GM18511 (cell line): ENCODE measurements at regions not wholly inside any gene's neighbourhood (a gene's known extent, or its start where the extent isn't known, plus 50 kb on each side); places are given as distances from the start of the nearest gene placed in this dataset.
A peak's percentile ranks its signal among the peaks of the same experiment; 100 is the strongest.

Source experiments
- ATAC-seq: cut with Tn5 transposase; IDR thresholded peaks from one replicate; pipeline ENCODE4 v1.9.1; 2021; ENCODE audit warnings: mild to moderate bottlenecking, moderate library complexity; ENCODE audit not compliant: unreplicated experiment

DNA sequence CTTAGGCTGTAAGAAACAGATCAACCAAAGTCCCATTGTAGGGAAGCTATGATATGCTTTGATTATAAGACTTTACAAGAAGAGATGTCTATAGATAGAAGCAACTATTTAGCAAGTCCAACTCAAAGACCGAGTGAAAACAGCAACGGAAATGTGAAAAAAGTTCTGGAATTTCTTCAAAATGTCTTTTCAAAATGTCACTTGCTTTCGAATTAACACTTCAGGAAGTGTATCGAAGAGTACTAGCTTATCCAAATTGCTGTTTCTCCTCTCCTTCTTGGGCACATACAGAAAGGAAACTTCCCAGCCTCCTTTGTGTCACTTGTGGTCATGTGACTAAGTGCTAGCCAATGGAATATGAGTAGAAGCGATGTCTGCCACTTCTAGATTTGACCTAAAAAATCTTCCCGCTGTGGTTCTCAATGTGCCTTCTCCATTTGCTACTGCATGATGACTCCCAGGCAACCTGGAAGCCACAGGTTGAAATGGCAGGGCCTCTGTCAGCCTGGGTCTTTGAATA, 89.9 kb downstream of the TSEN15 start:
- ATAC-seq: no peak

DNA sequence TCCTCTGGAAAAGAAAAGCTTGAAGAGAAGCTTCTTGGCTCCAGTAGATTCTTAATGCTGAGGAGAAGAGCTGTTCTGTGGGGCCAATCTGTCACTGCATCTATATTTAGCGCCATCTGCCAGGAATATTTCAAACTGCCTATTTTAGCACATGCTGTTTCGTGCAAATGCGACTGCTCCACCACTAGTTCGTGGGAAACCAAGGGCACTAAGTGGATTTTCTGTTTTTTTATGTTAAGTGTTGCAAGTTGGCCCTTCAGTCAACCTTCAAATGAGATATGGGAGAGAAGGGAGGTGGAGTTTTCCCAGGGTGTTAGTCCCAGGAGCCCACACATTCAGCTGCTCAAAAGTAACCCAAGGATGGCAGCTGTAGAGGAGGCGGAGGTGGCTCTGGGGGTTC, 91.9 kb downstream of the TSEN15 start:
- ATAC-seq: no peak

- ATAC-seq: no peak
These were observed 93.6 kb downstream of the TSEN15 start for GRCh38 chr1:184145083-184145482.

- ATAC-seq: no peak
These were observed 94.7 kb downstream of the TSEN15 start for GRCh38 chr1:184146202-184146601.

DNA sequence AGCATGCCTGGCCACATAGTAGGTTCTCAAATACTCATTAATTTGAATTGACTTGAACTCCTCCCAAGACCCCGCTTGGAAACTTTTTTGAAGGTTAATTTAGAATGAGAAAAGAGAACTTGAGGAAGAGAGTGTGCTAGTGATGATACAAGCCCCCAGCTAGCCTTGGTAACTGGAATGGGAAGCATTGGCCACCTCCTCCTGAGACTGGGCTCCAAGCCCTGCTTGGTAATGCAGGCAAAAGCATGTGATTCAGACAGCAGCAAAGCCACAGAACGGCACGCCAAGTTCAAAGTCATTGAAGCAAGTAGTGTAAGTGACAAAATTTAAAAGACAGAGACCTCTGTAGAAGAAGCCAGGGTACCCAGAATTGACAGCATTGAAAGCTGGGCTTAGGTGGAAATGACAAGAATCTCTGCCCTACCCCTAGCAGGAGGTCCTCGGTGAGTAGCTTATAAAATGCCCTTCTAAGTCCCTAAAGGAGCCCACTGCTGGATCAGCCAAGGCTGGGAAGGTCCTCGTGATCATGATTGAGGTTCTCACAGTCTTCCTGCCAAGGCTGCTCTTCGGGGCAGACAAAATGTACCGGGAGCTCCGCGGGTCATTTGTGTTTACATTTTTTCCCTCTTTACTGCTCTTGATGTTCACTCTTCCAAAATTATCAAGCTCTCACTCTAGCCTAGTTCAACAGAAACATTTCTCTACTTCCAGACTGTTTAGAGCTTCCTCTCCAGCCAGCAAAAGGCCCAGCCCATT, 99.4 kb downstream of the TSEN15 start:
- no peak for ATAC-seq

- ATAC-seq: no peak
These were observed 100.9 kb downstream of the TSEN15 start for GRCh38 chr1:184152434-184152898.

GRCh38 chr1:184152974-184153373, 101.4 kb downstream of the TSEN15 start:
- no peak for ATAC-seq

- ATAC-seq: no peak
These were observed 102.2 kb downstream of the TSEN15 start for GRCh38 chr1:184153731-184154130.

DNA sequence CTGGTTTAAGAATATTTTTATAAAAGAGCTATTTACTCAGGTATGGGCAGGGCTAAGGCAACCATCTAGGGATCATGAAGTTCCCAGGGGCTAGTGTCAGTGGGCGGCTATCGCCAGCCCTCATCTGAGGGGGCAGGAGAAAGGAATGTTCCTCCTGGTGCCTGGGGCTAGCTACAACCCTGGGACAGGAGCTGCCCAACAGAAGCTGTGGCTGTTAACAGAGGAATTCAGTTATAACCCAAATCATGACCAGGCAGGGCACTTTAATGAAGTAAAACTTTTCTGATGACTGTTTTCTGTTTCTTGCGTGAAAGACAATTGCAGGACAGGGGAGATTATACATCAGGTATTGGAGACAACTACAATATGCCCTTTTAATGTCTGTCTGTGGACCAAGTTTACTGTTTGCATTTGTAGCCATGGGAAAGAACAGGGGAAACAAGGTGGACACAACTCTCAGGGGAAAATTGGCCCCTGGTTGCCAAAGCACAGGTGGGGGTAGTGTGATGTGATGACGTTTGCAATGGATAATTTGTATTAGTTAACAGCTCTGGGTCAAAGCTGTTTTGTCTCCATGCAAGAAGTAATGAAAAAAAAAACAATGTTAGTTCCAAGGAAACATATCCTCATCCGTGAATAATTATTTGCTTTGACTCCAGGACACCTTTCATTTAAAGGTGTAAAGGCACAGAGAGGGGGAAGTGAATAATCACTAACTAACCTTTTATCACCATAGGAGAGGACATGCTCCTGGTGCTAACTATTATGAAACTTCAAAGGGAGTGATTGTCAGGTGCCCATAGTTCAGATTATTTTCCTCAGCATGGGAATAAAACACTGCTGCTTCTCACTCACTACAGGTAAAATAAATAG, 105.2 kb downstream of the TSEN15 start:
- ATAC-seq: no peak

DNA sequence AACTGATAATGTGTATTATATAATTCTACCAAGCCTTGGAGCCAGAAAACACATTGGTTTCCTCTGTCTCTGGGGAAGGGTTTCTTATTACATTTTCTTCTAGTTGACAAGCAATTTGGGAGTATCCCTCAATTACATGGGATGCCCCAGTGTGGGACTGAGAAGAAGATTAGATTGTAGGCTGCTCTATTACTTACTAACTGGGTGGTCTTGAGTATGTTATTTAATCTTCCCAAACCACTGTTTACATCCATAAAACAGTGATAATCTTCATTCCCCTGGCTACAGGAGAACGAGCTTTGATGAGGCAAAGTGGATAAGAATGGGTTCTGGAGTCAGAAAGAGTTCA, 105.8 kb downstream of the TSEN15 start:
- no peak for ATAC-seq

DNA sequence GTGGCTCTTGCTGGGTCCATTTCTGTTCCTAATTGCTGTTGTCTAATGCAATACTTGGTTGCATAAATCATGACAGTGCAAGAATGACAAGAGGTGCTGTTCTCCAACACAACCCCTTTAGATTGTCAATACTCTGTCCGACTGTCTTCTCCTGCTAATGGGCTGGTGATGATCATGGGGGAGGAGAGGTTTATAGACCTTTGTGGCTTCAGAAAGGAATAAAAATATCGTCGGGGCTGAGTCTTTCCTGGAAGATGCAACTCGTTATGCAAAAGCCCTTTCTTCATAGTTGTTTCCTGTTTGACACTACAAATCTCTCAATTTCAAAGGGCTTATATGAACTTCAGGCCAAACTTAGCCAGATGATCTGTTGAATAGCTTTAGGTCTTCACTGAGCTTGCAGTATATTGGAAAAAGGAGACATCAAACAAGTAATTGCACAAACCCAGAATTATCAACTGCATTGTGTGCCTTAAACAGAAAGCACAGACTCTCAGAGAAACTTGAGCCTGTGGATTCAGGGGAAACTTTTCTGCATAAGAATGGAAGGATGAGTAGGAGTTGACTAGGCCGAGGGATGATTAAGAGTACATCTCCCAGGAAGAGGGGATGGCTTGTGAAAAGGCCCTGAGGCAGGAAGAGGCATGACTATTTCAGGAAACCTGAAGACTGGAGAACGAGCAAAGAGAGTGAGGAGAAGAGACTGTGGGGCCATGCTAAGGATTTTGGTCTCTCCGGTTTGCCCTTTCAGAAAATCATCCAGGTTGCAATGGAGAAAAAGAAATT, 107.6 kb downstream of the TSEN15 start:
- no peak for ATAC-seq

DNA sequence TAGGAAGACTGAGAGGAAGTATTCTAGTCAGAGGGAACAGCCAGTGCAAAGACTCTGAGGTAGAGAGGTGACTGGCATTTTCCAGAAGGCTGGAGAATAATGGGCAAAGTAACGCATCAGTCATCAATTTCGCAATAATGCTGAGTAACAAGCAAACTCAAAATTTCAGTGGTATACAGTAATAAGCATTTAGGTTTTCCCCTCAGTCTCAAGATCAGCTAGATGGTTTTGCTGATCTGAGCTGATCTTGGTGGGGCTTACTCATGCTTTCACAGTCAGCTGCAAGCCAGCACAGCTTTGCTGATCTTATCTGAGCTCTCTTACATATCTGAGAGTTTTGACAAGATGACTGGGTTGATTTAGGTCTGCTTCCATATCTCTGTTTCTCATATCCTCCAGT, 108.7 kb downstream of the TSEN15 start:
- peak; percentile 26 for ATAC-seq

DNA sequence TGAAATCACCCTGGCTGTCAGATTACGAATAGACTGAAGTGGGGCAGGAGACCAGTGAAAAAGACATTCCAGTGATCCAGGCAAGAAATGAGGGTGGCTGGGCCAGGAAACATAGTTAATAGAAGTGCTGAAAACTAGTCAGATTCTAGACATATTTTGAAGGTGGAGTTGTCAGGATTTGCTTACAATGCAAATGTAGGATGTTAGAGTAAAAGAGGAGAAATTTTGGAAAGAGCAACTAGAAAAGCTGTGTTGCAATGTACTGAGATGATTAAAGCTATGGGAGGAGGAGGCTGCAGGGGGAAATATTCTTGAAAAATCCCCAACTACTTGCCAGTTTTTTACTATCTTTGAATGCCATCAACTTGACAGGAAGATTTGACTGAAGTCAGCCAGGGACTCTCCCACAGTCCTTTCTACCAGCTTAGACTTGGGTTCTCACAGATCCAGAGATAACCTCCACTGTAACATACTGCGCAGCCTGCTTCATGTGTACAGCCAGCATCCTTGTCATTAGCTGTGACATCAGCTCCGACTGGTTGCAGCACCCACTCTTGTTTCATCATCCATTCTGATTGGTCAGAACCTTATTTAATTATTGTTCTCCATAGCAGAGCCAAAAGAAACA, 109.7 kb downstream of the TSEN15 start:
- ATAC-seq: no peak

DNA sequence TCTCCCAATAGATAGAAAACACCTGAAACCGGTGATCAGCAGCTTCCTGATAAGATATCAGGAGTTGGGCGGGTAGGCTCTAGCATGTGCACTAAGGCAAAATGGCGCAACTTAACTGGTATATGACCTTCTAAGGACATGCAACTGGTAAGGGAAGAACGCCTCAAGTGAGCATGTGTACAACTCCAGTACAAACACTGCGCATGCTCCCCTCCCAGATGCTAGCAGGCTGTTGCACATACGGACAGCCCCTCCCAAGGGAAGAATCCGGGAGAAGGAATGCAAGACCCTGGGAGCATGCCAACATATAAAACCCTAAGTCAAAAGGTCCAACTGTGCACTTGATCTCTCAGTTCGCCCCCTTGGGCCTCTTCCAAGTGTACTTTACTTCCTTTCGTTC, 110.8 kb downstream of the TSEN15 start:
- no peak for ATAC-seq

DNA sequence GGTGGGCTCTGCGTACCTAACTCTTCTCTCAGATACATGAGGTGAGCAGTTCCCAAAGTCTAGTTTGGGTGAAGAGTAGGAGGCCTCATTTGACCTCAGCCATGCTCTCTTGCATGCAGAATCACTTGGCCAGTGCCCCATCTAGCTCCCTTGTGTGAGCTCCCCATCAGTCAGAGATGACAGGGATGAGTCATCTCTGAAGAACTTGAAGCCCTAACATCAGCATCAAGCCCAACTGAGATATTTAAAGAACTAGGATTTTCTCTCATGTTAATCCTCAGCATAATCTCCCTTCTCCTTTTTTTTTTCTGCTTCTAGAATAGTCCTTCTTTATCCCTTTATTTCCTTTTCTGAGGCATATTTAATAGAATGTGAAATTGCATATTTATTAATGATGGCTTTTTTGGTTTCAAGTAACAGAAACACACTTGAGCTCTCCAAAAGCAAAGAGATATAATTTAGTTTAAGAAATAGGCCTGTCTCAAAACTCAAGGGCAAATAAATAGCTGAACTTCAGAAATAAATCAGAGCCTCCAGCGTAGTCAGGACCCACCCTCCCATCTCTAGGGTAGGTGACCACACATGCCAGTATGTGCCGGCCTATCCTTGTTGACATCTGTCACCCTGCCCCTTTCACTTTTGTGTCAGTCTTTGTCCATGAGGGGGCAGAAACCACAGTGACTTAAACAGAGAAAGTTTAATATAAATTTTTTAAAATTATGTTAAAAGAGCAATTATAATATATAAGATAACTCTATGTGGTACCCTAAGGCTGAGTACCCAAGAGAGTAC, 112.3 kb downstream of the TSEN15 start:
- ATAC-seq: peak; percentile 91

DNA sequence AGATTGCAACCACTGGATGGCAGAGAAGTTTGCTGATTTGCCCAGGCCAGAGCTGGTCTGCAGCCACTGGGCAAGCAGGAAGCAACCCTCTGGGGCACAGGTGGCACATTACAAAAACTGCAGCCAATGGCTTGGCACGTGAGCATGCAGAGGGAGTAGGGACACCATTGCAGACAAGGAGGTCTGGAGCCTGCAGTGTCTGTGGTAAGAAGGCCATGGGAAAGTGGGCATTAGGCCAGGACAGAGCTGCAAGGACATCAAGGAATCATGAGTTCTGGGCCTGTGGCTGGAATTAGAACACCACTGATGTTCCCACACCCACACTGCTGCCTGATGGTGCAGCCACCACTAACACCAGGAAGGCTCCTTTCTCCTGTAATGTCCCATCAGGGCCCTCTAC, 113.0 kb downstream of the TSEN15 start:
- ATAC-seq: no peak

- ATAC-seq: no peak
These were observed 115.0 kb downstream of the TSEN15 start for GRCh38 chr1:184166485-184166884.

- no peak for ATAC-seq
These were observed 115.8 kb downstream of the TSEN15 start for GRCh38 chr1:184167352-184167751.

- ATAC-seq: no peak
These were observed 119.2 kb downstream of the TSEN15 start for GRCh38 chr1:184170719-184171118.

GRCh38 chr1:184176058-184176457, 124.5 kb downstream of the TSEN15 start:
- ATAC-seq: no peak
